Endothelial cell of umbilical vein (primary cell): ENCODE measurements at regions not wholly inside any gene's neighbourhood (a gene's known extent, or its start where the extent isn't known, plus 50 kb on each side); places are given as distances from the start of the nearest gene placed in this dataset.

ENCODE experiments used
- BruUV-seq: library from RNA; stranded (reverse); fragments of 400-500 nt; replicated peaks from 2 replicates; lab custom pipeline; 2021; lab: Mats Ljungman, UMichigan
- CTCF ChIA-PET: fragments of 300-600, 350-600 bp; sonication (Branson Sonifier 250); formaldehyde crosslinking; loops from one replicate; lab custom pipeline; 2021; ENCODE audit warnings: antibody characterized with exemption, inconsistent platforms; lab: Charles Lee
- POLR2A ChIA-PET: fragments of 300-600, 350-600 bp; sonication (Branson Sonifier 250); formaldehyde crosslinking; loops from one replicate; lab custom pipeline; 2021; ENCODE audit warnings: antibody characterized with exemption, inconsistent platforms; lab: Charles Lee
- DNase-seq: peaks from one replicate; pipeline ENCODE4 v3.0.0-alpha.2; 2011; ENCODE audit warnings: low read depth, low spot score
- FAIRE-seq: peaks from 2 replicates; lab custom pipeline; 2011; peaks lifted over from hg19 to GRCh38; lab: Jason Lieb, UNC
- H2AFZ ChIP-seq: 2 replicates; pipeline ENCODE4 v1.6.0; 2012; ENCODE audit warnings: low read depth, low read length, control low read depth, inconsistent platforms
- H3K27ac ChIP-seq: 2 replicates; pipeline ENCODE4 v1.5.1; 2011; ENCODE audit warnings: low read depth, mild to moderate bottlenecking, control low read depth, low read length, moderate library complexity; ENCODE audit not compliant: insufficient read depth
- H3K27me3 ChIP-seq, 2 experiments: 2 replicates each; pipeline versions ENCODE4 v1.6.0 to v1.6.1; 2011; ENCODE audit warnings: low read length in 2 of 2, mixed read lengths in 1 of 2; ENCODE audit not compliant: control insufficient read depth in 2 of 2, insufficient read depth in 2 of 2
- H3K36me3 ChIP-seq, 2 experiments: 2 replicates in 1 of 2; 3 replicates in 1 of 2; pipeline ENCODE4 v1.5.1; 2011; ENCODE audit warnings: low read length in 2 of 2, mild to moderate bottlenecking in 1 of 2, moderate library complexity in 1 of 2; ENCODE audit not compliant: control insufficient read depth in 2 of 2, insufficient read depth in 2 of 2; ENCODE audit errors: extremely low read depth in 1 of 2
- H3K4me1 ChIP-seq: 3 replicates; pipeline ENCODE4 v1.5.1; 2011; ENCODE audit warnings: mild to moderate bottlenecking, low read length; ENCODE audit not compliant: control insufficient read depth, insufficient read depth; ENCODE audit errors: extremely low read depth
- H3K4me2 ChIP-seq: 2 replicates; pipeline ENCODE4 v1.6.1; 2011; ENCODE audit warnings: low read length, control low read depth, mixed read lengths; ENCODE audit not compliant: insufficient read depth
- H3K4me3 ChIP-seq, 3 experiments: fragments of 200-600 bp in 1 of 3; sonication (generic), shearing (Covaris generic) in 1 of 3; replicated peaks in 1 of 3; 2 replicates each; pipeline ENCODE4 v1.5.1; 2011 to 2016; ENCODE audit warnings: control low read depth in 3 of 3, low read length in 3 of 3, mild to moderate bottlenecking in 2 of 3, inconsistent platforms in 1 of 3, low read depth in 1 of 3, moderate library complexity in 1 of 3; ENCODE audit not compliant: insufficient read depth in 1 of 3
- H3K79me2 ChIP-seq: 2 replicates; pipeline ENCODE4 v1.6.0; 2012; ENCODE audit warnings: low read length, inconsistent platforms; ENCODE audit not compliant: control insufficient read depth, insufficient read depth
- H3K9ac ChIP-seq: replicated peaks from 2 replicates; pipeline ENCODE3; 2011; ENCODE audit warnings: low read length, control low read depth; ENCODE audit not compliant: insufficient read depth; ENCODE audit errors: extremely low read depth
- H3K9me1 ChIP-seq: replicated peaks from 3 replicates; pipeline ENCODE4 v1.6.0; 2011; ENCODE audit warnings: mild to moderate bottlenecking, low read length; ENCODE audit not compliant: control insufficient read depth, insufficient read depth; ENCODE audit errors: extremely low read depth
- H3K9me3 ChIP-seq: replicated peaks from 2 replicates; pipeline ENCODE4 v1.5.1; 2012; ENCODE audit warnings: low read length, inconsistent platforms; ENCODE audit not compliant: control insufficient read depth, insufficient read depth
- H4K20me1 ChIP-seq: replicated peaks from 2 replicates; pipeline ENCODE3; 2011; ENCODE audit warnings: mild to moderate bottlenecking, low read length; ENCODE audit not compliant: control insufficient read depth, insufficient read depth; ENCODE audit errors: extremely low read depth
- EZH2 ChIP-seq: IDR thresholded peaks from 2 replicates; pipeline ENCODE4 v1.6.1; 2012; ENCODE audit warnings: borderline replicate concordance, low read depth, mild to moderate bottlenecking, moderate library complexity, low read length, inconsistent platforms; ENCODE audit not compliant: severe bottlenecking
- MAX ChIP-seq: IDR thresholded peaks from 2 replicates; pipeline ENCODE4 v1.6.1; 2011; ENCODE audit not compliant: insufficient read depth, insufficient read length
- POLR2A ChIP-seq: IDR thresholded peaks from 2 replicates; pipeline ENCODE4 v1.6.1; 2012; ENCODE audit warnings: low read depth, mild to moderate bottlenecking, control low read depth, low read length
- dilution Hi-C: fragments of 300-500 bp; cut with MboI; formaldehyde crosslinking; loops from one replicate; pipeline ENCODE4 v1.15.0; 2019; ENCODE audit warnings: low sequenced_read_pairs; ENCODE audit not compliant: extremely low pct_ligation_motif_present
- intact Hi-C: fragments of 100-400 bp; cut with micrococcal nuclease; formaldehyde crosslinking; loops from one replicate; pipeline ENCODE4 v1.10.0; 2022

- peaks cover 5% of the 10 kb centered on the region for H3K9me3 ChIP-seq
- no peaks in the 10 kb centered on the region for H4K20me1 ChIP-seq
- dilution Hi-C loops, result no loop called here
- intact Hi-C loops, result no loop called here
- H3K9me1 ChIP-seq, result no peaks in the 10 kb centered on the region
- no peak overlapping the region for H3K4me2 ChIP-seq
- FAIRE-seq, result no peak
- CTCF ChIA-PET, result no interaction called here
- no peaks in the 10 kb centered on the region for H3K79me2 ChIP-seq
- no peak overlapping the region for H2AFZ ChIP-seq
- POLR2A ChIA-PET, result no interaction called here
- H3K36me3 ChIP-seq, result no peaks in the 10 kb centered on the region
- BruUV-seq, result no TSS peak
- no peak overlapping the region for H3K27ac ChIP-seq
- DNase-seq, result no peak
- no peak overlapping the region for H3K9ac ChIP-seq
- TF ChIP-seq POLR2A (no peak), MAX (no peak)
- H3K4me3 ChIP-seq, result no peak overlapping the region
- H3K27me3 ChIP-seq, result no peaks in the 10 kb centered on the region
- no peaks in the 10 kb centered on the region for H3K4me1 ChIP-seq
Measured at GRCh38 chr2:107363806-107364205, 462.9 kb upstream of the RGPD4 start.

- dilution Hi-C loops (no loop called here), intact Hi-C loops (no loop called here)
- ChIA-PET CTCF (no interaction called here), POLR2A (no interaction called here)
- no peaks in the 10 kb centered on the region for H3K4me1 ChIP-seq
- no peak for DNase-seq
- no peaks in the 10 kb centered on the region for H3K27me3 ChIP-seq
- no peaks in the 10 kb centered on the region for H3K9me1 ChIP-seq
- FAIRE-seq, result no peak
- H3K36me3 ChIP-seq, result no peaks in the 10 kb centered on the region
- no peak overlapping the region for H3K27ac ChIP-seq
- no peak overlapping the region for H3K4me2 ChIP-seq
- no peaks in the 10 kb centered on the region for H4K20me1 ChIP-seq
- peaks cover 5% of the 10 kb centered on the region for H3K9me3 ChIP-seq
- H3K9ac ChIP-seq, result no peak overlapping the region
- no peaks in the 10 kb centered on the region for H3K79me2 ChIP-seq
- BruUV-seq, result no TSS peak
- no peak overlapping the region for H3K4me3 ChIP-seq
- no peak for TF ChIP-seq MAX
- TF ChIP-seq EZH2, result no peak
- TF ChIP-seq POLR2A, result no peak
- H2AFZ ChIP-seq, result no peak overlapping the region
Measured at GRCh38 chr2:107364361-107364950, 462.2 kb upstream of the RGPD4 start.
